HG03103 (cell line): ENCODE measurements at regions not wholly inside any gene's neighbourhood (a gene's known extent, or its start where the extent isn't known, plus 50 kb on each side); places are given as distances from the start of the nearest gene placed in this dataset.
"Not testable (repeated sequence)": the region's sequence is repeated elsewhere in the genome, so short reads cannot be mapped to it uniquely, and the experiment has no call there.

Experiments used
- ATAC-seq: cut with Tn5 transposase; IDR thresholded peaks from one replicate; pipeline ENCODE4 v1.9.1; 2021; ENCODE audit warnings: low read depth; ENCODE audit not compliant: unreplicated experiment

DNA sequence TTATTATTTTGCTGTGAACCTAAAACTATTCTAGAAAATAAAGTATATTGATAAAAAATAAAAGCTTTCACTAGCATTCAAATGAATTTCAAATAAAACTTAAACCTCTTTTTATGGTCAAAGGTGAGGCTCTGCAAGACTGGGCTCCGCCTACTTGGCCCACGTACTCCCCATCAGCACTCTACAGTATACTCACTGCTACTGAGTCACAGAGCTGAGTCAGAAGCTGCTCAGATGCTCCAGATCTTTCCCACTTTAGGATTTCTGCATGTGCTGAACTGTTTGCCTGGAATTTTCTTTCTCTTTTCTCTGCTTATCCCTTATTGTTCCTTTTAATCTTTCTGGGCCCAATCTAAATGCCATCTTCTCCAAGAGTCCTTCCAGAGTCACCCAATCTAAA, 331.9 kb upstream of the CCNG1 start:
- ATAC-seq, result no peak

DNA sequence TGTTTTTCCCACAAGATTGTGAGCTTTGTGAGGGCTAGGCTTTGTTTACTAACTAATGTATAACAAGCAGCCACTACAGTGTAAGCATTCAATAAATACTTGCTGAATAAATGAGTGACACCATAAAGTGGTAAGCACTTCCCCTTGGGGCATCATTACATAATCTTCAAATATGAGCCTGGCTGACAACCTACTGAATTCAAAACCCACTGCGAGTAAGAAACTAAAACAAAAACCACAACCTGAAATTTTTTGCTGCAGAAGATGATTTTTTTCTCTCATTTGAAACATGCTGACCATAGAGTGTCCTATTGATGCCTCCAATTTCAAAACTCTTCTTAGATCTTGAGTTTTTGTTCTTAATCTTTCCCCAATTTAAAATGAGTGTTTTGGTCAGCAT, 331.3 kb upstream of the CCNG1 start:
- peak; percentile 83 for ATAC-seq

DNA sequence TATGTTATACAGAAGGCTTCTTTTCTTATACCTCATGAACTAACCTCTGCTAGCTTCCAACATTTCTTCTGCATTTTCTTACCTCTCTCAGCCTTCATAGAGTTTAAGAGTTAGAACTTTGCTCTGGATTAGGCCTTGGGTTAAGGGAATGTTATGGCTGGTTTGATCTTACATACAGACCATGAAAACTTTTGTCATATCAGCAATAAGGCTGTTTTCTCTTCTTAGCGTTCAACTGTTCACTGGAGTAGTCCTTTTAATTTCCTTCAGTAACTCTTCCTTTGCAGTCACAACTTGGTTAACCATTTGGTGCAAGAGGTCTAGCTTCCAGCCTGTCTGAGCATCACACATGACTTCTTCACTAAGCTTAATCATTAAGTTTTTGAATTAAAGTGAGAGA, 329.0 kb upstream of the CCNG1 start:
- no peak for ATAC-seq

DNA sequence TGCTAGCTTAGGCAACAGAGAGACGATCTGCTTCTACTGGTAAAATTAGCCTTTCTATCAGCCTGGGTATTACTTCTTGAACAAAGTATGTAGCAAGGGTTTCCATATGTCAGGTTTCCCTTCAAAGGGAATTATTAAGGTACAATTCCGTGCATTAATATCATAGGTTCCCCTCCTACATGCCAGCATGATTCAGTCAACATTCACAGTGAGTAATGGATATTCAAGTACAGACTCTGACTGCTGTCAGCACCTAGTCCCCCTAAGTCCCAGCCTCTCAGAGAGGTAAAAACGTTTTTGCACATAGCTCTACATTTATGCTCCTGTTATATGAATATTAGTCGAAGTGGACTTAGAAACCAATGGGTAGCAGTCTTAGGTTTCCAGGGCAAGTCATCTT, 322.4 kb upstream of the CCNG1 start:
- no peak for ATAC-seq

DNA sequence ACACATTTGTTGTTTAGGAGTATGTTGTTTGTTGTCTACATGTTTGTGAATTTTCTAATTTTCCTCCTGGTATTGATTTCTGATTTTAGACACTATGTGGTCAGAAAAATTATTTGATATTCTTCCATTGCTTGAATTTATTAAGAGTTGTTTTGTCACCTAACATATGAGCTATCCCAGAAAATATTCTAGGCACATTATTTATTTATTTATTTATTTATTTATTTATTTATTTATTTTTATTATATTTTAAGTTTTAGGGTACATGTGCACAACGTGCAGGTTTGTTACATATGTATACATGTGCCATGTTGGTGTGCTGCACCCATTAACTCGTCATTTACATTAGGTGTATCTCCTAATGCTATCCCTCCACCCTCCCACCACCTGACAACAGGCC, 320.8 kb upstream of the CCNG1 start:
- ATAC-seq, result not testable (repeated sequence)

DNA sequence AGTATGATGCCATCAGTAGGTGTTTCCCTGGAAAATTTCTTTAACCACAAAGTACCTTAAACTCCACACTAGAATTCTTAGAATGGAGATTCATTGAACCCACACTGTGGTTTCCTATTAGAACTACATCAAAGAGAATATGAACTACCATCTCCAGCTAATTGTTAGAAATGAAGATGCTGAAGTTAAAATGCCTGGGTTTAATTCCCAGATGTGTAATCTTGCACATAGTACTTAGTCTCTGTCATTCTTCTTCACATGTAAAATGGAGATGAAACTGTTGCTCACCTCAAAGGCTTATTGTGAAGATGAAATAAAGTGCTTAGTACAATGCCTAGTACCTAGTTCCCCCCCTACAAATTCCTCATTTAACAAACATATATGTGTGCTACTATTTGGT, 303.3 kb upstream of the CCNG1 start:
- no peak for ATAC-seq

DNA sequence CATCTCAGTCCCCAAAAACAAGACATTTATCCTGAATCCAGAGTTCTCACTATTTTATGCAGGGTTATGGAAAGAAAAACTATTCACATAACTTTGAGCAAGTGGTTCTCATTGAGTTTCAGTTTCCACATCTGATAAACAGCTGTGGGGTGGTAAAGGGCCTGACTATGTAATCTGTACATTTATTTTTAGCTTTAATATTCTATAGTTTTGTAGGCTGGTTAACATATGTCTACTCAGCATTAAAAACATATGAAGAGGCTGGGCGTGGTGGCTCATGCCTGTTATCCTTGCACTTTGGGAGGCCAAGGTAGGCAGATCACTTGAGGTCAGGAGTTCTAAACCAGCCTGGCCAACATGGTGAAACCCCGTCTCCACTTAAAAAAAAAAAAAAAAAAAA, 301.5 kb upstream of the CCNG1 start:
- no peak for ATAC-seq

DNA sequence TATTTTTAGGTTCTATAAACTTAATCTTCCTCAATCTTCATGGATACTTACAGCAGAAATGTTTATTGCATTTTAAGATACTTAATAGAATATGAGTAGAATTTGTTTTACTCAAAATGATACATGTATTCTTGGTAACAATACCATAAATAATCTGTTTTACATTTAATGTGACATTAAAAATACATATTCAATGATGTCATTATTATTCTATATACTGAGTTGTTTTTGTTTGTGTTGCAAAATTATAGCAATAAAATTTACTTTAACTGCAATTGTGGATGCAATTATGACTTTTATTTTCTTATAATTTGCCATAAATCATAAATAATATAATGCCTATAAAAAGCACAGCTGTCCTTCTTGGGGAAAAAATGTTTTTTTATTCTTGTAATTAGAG, 275.9 kb upstream of the CCNG1 start:
- no peak for ATAC-seq

DNA sequence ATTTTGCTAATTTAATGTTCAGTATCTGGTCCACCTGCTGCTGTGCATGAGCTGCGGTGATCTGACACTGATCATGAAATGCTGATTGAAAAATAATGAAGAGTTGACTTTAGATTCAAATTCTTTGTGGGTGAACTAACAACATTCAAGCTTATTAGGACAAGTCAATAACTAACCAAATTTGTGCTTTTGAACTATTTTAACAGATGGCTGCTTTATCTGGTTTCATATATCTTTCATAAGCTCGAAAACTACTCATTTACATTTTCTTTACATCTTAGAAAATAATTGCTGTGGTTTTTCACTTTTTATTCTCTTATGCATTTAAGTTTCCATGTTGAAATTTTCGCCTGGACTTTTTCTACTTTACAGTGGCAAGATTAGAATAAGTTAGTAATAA, 274.8 kb upstream of the CCNG1 start:
- ATAC-seq, result no peak

DNA sequence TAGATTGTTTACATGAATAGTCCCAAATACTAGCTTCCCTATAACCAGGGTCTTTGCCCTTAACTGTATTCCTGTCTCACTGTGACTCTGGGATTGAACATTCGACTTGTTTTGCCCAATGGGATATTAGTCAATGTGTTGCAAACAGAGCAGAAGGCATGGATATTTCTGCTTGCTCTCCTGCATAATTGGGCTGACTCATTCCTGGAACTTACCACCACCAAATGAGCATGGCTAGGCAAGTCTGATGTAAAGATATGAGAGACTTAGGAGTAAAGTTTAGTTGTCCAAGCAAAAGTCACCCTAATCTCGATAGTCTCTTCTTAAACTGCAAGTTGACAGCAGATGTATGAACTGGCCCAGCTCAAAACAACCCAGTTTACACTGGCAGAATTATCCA, 273.5 kb upstream of the CCNG1 start:
- no peak for ATAC-seq

DNA sequence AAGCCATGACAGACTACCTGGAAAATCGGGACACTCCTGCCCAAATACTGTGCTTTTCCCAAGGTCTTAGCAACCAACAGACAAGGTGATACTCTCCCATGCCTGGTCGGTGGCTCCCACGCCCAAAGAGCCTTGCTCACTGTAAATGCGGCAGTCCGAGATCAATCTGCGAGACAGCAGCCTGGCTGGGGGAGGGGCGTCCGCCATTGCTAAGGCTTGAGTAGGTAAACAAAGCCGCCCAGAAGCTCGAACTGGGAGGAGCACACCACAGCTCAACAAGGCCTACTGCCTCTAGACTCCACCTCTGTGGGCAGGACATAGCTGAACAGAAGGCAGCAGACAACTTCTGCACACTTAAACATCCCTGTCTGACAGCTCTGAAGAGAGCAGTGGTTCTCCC, 272.1 kb upstream of the CCNG1 start:
- ATAC-seq, result no peak

DNA sequence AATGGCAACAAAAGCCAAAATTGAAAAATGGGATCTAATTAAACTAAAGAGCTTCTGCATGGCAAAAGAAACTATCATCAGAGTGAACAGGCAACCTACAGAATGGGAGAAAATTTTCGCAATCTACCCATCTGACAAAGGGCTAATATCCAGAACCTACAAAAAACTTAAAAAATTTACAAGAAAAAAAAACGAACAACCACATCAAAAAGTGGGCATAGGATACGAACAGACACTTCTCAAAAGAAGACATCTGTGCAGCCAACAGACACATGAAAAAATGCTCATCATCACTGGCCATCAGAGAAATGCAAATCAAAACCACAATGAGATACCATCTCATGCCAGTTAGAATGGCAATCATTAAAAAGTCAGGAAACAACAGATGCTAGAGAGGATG, 267.2 kb upstream of the CCNG1 start:
- not testable (repeated sequence) for ATAC-seq

DNA sequence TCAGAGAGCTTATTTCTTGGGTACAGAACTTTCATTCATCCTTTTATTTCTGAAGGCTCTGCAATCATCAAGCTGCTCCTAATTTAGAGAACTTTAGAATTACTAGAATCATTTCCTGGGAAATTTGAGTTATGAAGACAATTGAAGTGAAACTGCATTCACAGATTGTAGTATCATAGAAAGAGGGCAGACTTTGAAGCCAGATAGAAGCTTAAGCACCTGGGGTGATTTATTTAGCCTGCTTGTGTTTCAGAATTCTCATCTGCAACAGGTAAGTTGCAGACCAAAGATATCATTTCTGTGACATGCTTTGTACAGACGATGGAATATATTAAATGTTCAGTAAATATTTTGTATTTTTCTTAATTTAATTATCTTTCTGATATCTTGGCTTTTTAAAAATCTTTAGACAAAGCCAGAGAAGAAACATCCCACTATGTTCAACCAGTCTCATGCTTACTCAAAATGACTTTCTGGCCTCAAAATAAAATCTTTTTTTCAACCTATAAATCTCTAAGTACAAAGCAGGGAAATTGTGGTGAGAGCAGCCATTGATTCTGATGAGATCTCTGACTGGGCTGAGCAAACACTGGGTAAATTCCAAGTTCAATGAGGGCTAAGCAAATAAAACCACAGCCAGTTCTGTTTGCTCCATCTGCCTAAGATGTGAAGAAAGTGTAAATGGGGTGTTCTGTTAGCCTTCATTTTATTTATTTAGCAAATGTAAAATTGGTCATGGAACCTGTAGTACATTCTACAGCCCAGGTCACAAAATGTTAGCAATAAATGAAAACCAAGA, 264.7 kb upstream of the CCNG1 start:
- ATAC-seq, result no peak

DNA sequence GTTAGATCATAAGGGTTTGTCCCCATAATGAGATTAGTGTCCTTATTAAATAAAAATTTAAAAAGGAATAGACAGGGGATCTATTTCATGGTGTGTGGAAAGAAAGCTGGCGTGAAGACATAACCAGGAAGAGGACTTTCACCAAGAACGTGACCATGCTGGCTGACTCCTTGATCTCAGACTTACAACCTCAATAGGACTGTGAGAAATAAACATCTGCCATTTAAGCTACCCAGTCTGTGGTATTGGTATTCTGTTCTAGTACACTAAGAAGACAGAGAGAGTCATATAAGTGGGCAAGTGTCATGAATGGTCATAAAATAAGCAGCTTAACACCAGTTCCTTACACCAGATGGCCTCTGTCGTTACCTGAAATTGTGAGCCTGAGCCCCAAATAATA, 259.4 kb upstream of the CCNG1 start:
- no peak for ATAC-seq

DNA sequence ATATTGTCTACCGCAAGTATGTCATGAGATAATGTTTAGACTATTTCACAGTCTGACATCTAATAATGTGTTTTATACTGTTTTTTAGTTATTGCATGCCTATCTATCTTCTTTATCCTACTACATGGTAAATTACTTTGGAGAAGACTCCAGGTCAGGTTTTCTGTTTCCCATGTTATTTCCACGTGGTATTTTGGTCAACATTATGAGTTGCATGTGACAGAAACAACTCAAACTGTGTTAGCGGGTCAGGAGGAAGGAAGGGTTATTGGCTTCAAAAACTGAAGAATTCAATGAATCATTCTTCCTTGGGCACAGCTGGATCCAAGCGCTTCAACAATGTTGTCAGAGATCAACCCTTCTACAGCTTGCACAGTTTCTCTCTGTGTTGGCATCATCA, 252.1 kb upstream of the CCNG1 start:
- no peak for ATAC-seq

DNA sequence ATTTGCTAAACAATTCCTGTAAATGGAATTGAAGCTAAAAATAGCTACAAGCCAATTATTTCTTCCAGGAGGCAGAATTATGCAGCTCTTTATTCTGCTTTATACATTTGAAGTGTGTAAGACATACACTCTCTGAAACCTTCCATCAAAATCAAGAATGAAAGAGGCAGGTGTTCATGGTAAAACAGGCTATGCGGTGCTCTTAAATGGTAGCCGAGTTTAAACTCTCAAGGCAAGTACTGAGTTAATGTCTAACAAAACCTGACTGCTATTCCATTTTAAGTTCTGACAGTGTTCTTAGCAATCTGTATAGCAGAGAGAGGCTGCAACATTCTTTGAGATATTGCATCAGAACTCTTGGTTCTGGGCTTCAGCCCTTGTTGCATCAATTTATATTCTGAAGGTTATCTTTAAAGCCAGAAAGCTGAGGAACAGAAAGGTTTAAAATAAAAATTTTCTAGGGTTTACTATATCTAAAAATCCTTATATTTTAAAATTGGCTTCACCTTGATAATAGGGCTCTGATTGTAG, 248.3 kb upstream of the CCNG1 start:
- ATAC-seq, result no peak

DNA sequence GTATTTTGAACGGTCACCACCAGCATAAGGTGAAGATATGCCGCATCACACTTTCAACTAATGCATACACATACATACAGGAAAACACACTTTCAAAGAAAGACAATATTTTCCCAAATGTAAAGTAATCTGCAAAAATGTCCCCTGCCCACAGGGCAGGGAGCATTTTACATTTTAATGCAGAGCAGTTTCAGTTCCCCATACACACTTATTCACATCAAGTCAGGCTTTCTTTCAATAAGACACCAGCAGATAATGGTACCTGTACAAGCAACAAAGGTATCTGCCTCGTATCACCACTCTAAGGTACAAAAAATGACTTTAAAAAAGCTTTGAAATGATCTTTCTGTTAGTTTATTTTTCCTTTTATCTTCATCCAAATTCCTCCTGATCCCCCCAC, 247.1 kb upstream of the CCNG1 start:
- ATAC-seq, result peak; percentile 77

DNA sequence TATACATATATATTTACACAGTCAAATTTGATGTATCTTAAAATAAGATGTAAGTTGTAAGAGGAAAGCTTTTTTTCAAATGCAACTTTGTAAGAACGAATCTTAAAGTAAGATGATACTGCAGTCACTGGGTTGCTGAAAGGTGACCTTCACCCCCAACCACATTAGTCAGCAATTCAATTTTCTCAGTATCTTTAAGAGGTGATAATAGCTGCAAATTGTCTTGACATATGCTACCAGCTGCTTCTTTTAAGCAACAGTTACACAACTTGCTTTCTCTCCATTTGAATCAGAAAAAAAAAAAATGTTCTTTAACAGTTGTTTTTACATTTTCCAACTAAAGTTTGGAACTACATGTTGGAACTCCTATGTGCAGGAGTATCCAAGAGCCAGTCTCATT, 246.6 kb upstream of the CCNG1 start:
- no peak for ATAC-seq

DNA sequence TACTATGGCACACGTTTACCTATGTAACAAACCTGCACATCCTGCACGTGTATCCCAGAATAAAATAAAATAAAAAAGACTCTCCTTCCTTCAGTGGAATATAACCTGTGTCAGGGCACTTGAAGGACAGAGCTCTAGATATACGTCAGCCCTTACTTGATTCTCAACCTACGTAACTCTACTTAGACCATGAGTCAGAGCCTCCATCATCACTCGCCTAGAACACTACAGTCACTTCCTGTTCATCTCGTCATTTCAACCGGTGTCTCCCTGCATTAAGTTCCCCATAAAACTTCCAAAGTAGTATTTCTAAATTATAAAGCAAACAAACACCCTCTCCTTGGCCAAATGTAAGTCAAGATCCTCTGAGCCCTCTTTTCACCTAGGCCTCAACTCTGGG, 243.5 kb upstream of the CCNG1 start:
- ATAC-seq, result no peak

DNA sequence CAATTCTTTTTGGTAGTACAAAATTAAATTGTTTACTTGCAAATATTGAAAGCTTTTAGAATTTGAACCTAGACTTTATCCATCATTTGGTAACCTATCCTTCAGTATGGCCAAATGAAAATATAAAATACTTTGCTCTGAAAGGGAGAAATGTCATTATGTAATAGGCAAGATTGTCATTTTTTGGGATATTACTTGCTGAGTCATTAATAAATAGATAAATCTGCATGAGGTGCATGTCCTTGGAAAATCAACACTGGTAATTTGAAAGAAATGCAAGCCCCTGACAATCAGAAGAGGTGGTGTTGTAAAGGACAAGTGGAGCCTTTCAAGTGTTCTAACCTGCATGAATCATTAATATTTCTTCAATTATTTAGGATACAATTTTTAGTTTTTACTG, 231.8 kb upstream of the CCNG1 start:
- no peak for ATAC-seq

DNA sequence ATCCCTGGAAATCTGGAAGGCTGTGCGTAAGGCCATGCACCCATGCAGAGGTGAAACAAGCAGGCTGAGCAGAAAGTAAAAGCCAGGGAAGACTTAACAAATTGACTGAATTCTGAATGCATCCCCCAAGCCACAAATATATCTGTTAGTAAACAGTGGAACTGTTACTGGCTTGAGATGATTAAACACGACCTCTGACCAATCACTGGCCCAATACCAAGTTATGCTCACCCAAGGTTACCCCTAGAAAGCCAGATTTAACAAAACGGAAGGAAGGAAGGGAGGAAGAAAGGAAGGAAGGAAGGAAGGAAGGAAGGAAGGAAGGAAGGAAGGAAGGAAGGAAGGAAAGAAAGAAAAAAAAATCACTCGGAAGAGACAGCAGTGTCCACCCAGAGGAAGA, 215.8 kb upstream of the CCNG1 start:
- no peak for ATAC-seq

DNA sequence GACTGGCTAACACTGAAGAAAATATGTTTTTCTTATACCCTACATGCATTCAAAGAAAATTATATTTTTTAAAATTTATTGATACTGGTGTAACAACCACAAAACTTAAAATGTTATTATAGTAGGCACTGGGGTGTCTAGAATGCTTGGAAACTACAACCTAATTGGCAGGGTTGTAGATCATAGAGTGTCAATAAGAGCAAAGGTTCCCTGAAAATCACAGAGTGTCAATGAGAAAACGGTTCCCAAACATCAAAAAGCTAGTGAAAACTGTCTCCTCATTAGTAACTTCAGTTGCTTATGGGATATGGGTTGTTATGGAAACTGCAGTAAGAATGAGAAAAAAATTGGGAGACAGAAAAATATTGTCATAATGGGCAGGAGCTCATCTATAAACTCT, 214.4 kb upstream of the CCNG1 start:
- no peak for ATAC-seq
